PC-3 (cell line): ENCODE measurements at regions not wholly inside any gene's neighbourhood (a gene's known extent, or its start where the extent isn't known, plus 50 kb on each side); places are given as distances from the start of the nearest gene placed in this dataset.
A peak's percentile ranks its signal among the peaks of the same experiment; 100 is the strongest.

Experiments
- ATAC-seq: fragments of 200-7000 bp; cut with Tn5 transposase; 2 replicates; pipeline ENCODE4 v1.9.1; 2020; ENCODE audit warnings: mild to moderate bottlenecking, moderate library complexity
- BruUV-seq: library from RNA; stranded (reverse); fragments of 400-500 nt; replicated peaks from 2 replicates; lab custom pipeline; 2021; lab: Mats Ljungman, UMichigan
- CTCF ChIA-PET: fragments of 300-600 bp; sonication (Branson Sonifier 250); formaldehyde crosslinking; loops from one replicate; lab custom pipeline; 2022; ENCODE audit warnings: antibody characterized with exemption; lab: Charles Lee
- POLR2A ChIA-PET: fragments of 300-600 bp; sonication (Branson Sonifier 250); formaldehyde crosslinking; loops from one replicate; lab custom pipeline; 2022; ENCODE audit warnings: antibody characterized with exemption; ENCODE audit not compliant: unreplicated experiment; lab: Charles Lee
- DNase-seq: peaks from one replicate; pipeline ENCODE4 v3.0.0-alpha.2; 2015
- H2AFZ ChIP-seq: fragments of 300-600 bp; sonication (generic); 2 replicates; pipeline ENCODE4 v1.6.0; 2016; ENCODE audit warnings: antibody characterized with exemption, low read length
- H3F3A ChIP-seq: fragments of 300-600 bp; sonication (generic); one replicate; pipeline ENCODE4 v1.6.0; 2017; ENCODE audit warnings: antibody characterized with exemption, low read length, control low read depth, mild to moderate bottlenecking; ENCODE audit not compliant: unreplicated experiment
- H3K27ac ChIP-seq: fragments of 300-600 bp; sonication (generic); 2 replicates; pipeline ENCODE4 v1.5.1; 2016; ENCODE audit warnings: mild to moderate bottlenecking, low read length
- H3K27me3 ChIP-seq: fragments of 300-600 bp; sonication (generic); 2 replicates; pipeline ENCODE4 v1.6.1; 2016; ENCODE audit warnings: low read length, mixed read lengths
- H3K36me3 ChIP-seq: fragments of 300-600 bp; sonication (generic); 2 replicates; pipeline ENCODE4 v1.6.1; 2016; ENCODE audit warnings: low read depth, mixed run types, low read length, mixed read lengths
- H3K4me1 ChIP-seq: fragments of 300-600 bp; sonication (generic); 2 replicates; pipeline ENCODE4 v1.5.1; 2016; ENCODE audit warnings: low read length; ENCODE audit not compliant: insufficient read depth
- H3K4me2 ChIP-seq: fragments of 300-600 bp; sonication (generic); 2 replicates; pipeline ENCODE4 v1.6.0; 2016; ENCODE audit warnings: low read length
- H3K4me3 ChIP-seq: fragments of 300-600 bp; sonication (generic); 2 replicates; pipeline ENCODE4 v1.5.1; 2016; ENCODE audit warnings: mild to moderate bottlenecking, low read length, mixed read lengths
- H3K79me2 ChIP-seq: fragments of 300-600 bp; sonication (generic); 2 replicates; pipeline ENCODE4 v1.6.1; 2017; ENCODE audit warnings: low read length, mixed read lengths
- H3K9ac ChIP-seq: fragments of 300-600 bp; sonication (generic); 2 replicates; pipeline ENCODE4 v1.6.0; 2016; ENCODE audit warnings: mild to moderate bottlenecking, low read length
- H3K9me2 ChIP-seq: fragments of 300-600 bp; sonication (generic); replicated peaks from 2 replicates; pipeline ENCODE4 v1.6.1; 2016; ENCODE audit warnings: mixed run types, low read length, mixed read lengths
- H3K9me3 ChIP-seq: fragments of 300-600 bp; sonication (generic); 2 replicates; pipeline ENCODE4 v1.6.1; 2016; ENCODE audit warnings: low read length, mixed read lengths
- H4K20me1 ChIP-seq: fragments of 300-600 bp; sonication (generic); 2 replicates; pipeline ENCODE4 v1.6.1; 2016; ENCODE audit warnings: low read length, mixed read lengths
- EZH2 ChIP-seq: fragments of 300-600 bp; sonication (generic); IDR thresholded peaks from one replicate; pipeline ENCODE4 v1.6.1; 2017; ENCODE audit warnings: antibody characterized with exemption, mild to moderate bottlenecking, low read length; ENCODE audit not compliant: unreplicated experiment
- EZH2phosphoT487 ChIP-seq: fragments of 300-600 bp; sonication (generic); IDR thresholded peaks from 2 replicates; pipeline ENCODE4 v1.6.1; 2018; ENCODE audit warnings: mild to moderate bottlenecking, antibody characterized with exemption, low read length, borderline replicate concordance
- intact Hi-C: fragments of 100-400 bp; cut with micrococcal nuclease; formaldehyde crosslinking; loops from 2 replicates; pipeline ENCODE4 v1.9.0; 2023
- TF ChIP-seq, protein P1 (sequence below): fragments of 300-600 bp; sonication (generic); conservative IDR thresholded peaks from 2 replicates; pipeline ENCODE4 v1.5.1; 2017; ENCODE audit warnings: antibody characterized with exemption, low read depth, mild to moderate bottlenecking, low read length

DNA sequence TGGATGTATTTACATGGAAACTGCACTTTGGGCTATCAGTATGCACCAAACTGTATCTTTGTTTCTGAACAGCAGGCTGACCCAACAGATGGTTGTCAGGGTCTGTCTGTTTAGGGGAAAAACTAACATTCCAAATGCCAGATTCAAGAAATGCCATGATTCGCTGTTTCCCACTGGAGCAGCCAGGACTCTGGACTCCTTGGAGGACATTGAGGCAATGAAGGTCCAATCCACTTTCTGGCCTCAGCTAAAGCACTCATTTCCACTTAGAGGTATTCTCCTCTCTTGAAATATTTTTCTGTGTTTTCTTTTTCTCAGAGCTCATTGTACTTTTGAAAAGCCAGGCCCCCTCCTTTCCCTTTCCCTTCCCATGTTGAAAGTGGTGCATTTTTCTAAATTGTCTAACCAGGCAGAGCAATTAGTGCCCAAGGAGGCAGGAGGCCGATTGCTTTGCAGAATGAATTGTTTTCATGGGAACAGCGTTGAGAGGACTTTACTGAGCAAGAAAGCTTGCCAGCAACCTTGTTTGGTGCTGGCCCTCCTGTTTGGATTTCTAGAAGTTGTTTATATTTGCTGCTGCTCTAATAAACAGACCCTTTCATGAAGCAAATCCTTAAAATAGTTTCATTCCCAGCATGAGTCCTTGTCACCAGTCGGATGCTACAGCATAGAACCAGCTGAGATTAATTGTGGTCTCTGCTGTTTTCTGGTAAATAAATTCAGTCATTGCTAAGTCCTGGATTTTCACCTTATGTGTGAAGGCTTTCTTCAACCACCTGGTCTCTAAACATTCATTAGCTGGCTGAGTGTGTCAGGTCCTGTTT lies 132.8 kb upstream of the TAF11L2 start:
- Histone ChIP-seq H3K27ac (peak overlapping the region; percentile 74), H3K36me3 (no peaks in the 10 kb centered on the region), H3K27me3 (no peaks in the 10 kb centered on the region), H4K20me1 (no peaks in the 10 kb centered on the region), H3K79me2 (no peaks in the 10 kb centered on the region), H2AFZ (peak overlapping the region; percentile 31), H3K4me3 (no peak overlapping the region), H3K4me2 (peak overlapping the region; percentile 56), H3K4me1 (peaks cover 13% of the 10 kb centered on the region), H3F3A (no peaks in the 10 kb centered on the region), H3K9ac (peak overlapping the region; percentile 41; the same call in 1 of the 2 replicates), H3K9me3 (no peaks in the 10 kb centered on the region), H3K9me2 (no peaks in the 10 kb centered on the region)
- TF ChIP-seq EZH2 (no peak), EZH2phosphoT487 (no peak)
- TF ChIP-seq, protein P1, sequence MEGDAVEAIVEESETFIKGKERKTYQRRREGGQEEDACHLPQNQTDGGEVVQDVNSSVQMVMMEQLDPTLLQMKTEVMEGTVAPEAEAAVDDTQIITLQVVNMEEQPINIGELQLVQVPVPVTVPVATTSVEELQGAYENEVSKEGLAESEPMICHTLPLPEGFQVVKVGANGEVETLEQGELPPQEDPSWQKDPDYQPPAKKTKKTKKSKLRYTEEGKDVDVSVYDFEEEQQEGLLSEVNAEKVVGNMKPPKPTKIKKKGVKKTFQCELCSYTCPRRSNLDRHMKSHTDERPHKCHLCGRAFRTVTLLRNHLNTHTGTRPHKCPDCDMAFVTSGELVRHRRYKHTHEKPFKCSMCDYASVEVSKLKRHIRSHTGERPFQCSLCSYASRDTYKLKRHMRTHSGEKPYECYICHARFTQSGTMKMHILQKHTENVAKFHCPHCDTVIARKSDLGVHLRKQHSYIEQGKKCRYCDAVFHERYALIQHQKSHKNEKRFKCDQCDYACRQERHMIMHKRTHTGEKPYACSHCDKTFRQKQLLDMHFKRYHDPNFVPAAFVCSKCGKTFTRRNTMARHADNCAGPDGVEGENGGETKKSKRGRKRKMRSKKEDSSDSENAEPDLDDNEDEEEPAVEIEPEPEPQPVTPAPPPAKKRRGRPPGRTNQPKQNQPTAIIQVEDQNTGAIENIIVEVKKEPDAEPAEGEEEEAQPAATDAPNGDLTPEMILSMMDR, result no peak
- BruUV-seq, result no TSS peak
- ChIA-PET POLR2A (no interaction called here), CTCF (no interaction called here)
- intact Hi-C loops, result no loop called here
- ATAC-seq (no peak), DNase-seq (no peak)

DNA sequence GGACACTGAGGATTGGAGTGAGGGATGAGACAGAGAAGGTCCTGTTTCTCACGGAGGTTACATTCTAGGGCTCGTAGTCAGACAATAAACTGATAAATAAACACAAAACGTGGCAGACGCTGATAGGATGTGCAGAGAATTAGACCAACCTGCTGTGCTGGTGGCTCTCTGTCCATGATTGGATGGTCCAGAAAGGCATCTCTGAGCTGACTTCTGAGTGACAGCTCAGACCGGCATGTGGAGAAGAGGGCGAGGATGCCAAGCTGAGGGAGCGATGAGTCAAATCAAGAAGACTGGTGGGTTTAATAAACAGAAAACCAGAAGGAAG lies 132.3 kb upstream of the TAF11L2 start:
- ATAC-seq, result peak; percentile 98
- Histone ChIP-seq H3K27ac (peak overlapping the region; percentile 74), H3K9ac (no peak overlapping the region), H3K9me3 (no peaks in the 10 kb centered on the region), H3K4me1 (peaks cover 13% of the 10 kb centered on the region), H3K36me3 (no peaks in the 10 kb centered on the region), H3K27me3 (no peaks in the 10 kb centered on the region), H3K9me2 (no peaks in the 10 kb centered on the region), H3K4me2 (peak overlapping the region; percentile 56), H4K20me1 (no peaks in the 10 kb centered on the region), H3F3A (no peaks in the 10 kb centered on the region), H2AFZ (peak overlapping the region; percentile 31), H3K79me2 (no peaks in the 10 kb centered on the region), H3K4me3 (no peak overlapping the region)
- intact Hi-C loops, result no loop called here
- ChIA-PET CTCF (no interaction called here), POLR2A (no interaction called here)
- peak; percentile 99 for DNase-seq
- TF ChIP-seq EZH2phosphoT487 (no peak), EZH2 (no peak)
- TF ChIP-seq, protein P1, result no peak
- no TSS peak for BruUV-seq

- H3K4me3 ChIP-seq, result no peak overlapping the region
- intact Hi-C loops, result no loop called here
- ATAC-seq (no peak), DNase-seq (no peak)
- H3K9me2 ChIP-seq, result no peaks in the 10 kb centered on the region
- no peaks in the 10 kb centered on the region for H3K79me2 ChIP-seq
- BruUV-seq, result no TSS peak
- no peak overlapping the region for H2AFZ ChIP-seq
- TF ChIP-seq EZH2phosphoT487 (no peak), EZH2 (no peak)
- TF ChIP-seq, protein P1, result no peak
- no peak overlapping the region for H3K4me2 ChIP-seq
- no peaks in the 10 kb centered on the region for H3K27me3 ChIP-seq
- H3F3A ChIP-seq, result no peaks in the 10 kb centered on the region
- H4K20me1 ChIP-seq, result no peaks in the 10 kb centered on the region
- H3K9ac ChIP-seq, result no peak overlapping the region
- H3K9me3 ChIP-seq, result no peaks in the 10 kb centered on the region
- CTCF ChIA-PET, result no interaction called here
- H3K36me3 ChIP-seq, result no peaks in the 10 kb centered on the region
- H3K27ac ChIP-seq, result no peak overlapping the region
- POLR2A ChIA-PET, result no interaction called here
- peaks cover 13% of the 10 kb centered on the region for H3K4me1 ChIP-seq
Observed at GRCh38 chr5:17367256-17367840, 130.7 kb upstream of the TAF11L2 start.
